ENCODE measurements at regions not wholly inside any gene's neighbourhood (a gene's known extent, or its start where the extent isn't known, plus 50 kb on each side); places are given as distances from the start of the nearest gene placed in this dataset.

DNA sequence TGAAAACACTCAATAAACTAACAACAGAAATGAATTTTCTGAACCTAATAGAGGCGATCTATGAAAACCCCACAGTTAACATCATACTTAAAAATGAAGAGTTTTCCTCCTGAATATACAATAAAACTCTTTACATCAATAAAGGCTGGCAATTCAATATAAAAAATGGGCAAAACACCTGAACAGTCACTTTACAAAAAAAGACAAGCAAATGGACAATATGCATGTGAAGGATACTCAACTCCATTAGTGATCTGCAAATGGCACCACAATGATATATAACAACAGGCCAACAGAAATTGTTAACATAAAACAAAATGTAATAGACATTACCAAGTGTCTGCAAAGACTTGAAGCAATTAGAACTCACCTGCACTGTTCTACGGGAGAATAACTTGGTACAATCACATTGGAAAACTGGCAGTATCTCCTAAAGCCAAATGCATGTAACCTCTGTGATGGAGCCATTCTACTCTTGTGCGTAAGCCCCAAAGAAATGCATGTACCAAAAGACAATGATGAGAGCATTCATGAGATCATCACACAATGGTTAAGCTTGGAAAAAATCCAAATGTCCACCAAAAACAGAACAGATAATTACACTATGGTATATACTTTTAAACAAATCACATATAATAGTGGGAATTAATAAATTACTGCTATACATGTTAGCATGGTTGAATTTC, 433.4 kb upstream of the MAF start:
- H3K36me3 ChIP-seq (ENCODE audit: control insufficient read depth in 1 of 2, insufficient read depth in 2 of 2, low read length in 2 of 2) = no peaks in the 10 kb centered on the region
- no peak overlapping the region for H3K4ac ChIP-seq (ENCODE audit: low read depth, low read length)
- DNase-seq = no peak
- H2AK5ac ChIP-seq (ENCODE audit: low read length) = no peak overlapping the region
- H3K4me3 ChIP-seq (ENCODE audit: low read depth, low read length) = no peak overlapping the region
- H3K9ac ChIP-seq (ENCODE audit: low read length) = no peak overlapping the region
- no peak overlapping the region for H2BK120ac ChIP-seq (ENCODE audit: insufficient read depth, low read length, poor library complexity)
- no peaks in the 10 kb centered on the region for H3K79me1 ChIP-seq (ENCODE audit: low read length)
- no peak overlapping the region for H3K14ac ChIP-seq (ENCODE audit: low read length)
- no CpG with 5 or more reads among the region's 3 CpGs for WGBS (ENCODE audit: extremely low coverage, insufficient coverage, insufficient read length)
- no peak overlapping the region for H4K91ac ChIP-seq (ENCODE audit: low read depth, low read length)
- no peak overlapping the region for H2BK5ac ChIP-seq (ENCODE audit: low read depth, low read length, poor library complexity)
- H3K9me3 ChIP-seq (ENCODE audit: insufficient read depth, low read depth, low read length) = no peaks in the 10 kb centered on the region
- no peaks in the 10 kb centered on the region for H3K27me3 ChIP-seq (ENCODE audit: insufficient read depth, low read length)
- no peaks in the 10 kb centered on the region for H3K79me2 ChIP-seq (ENCODE audit: control insufficient read depth, insufficient read depth, low read length, poor library complexity)
- H2BK12ac ChIP-seq (ENCODE audit: low read length) = no peak overlapping the region
- no peaks in the 10 kb centered on the region for H3K4me1 ChIP-seq (ENCODE audit: control insufficient read depth in 1 of 2, insufficient read depth in 2 of 2, low read length in 2 of 2)
- H3K18ac ChIP-seq (ENCODE audit: low read length) = no peak overlapping the region
- H3K27ac ChIP-seq (ENCODE audit: low read depth, low read length) = no peak overlapping the region
- H3K4me2 ChIP-seq (ENCODE audit: low read length) = no peak overlapping the region
- no peak overlapping the region for H2AFZ ChIP-seq (ENCODE audit: insufficient read depth, low read length, poor library complexity)
- no peak overlapping the region for H3K23ac ChIP-seq (ENCODE audit: low read length)
- H4K12ac ChIP-seq (ENCODE audit: low read depth, low read length) = no peak overlapping the region
- H4K8ac ChIP-seq (ENCODE audit: low read depth, low read length) = no peak overlapping the region

DNA sequence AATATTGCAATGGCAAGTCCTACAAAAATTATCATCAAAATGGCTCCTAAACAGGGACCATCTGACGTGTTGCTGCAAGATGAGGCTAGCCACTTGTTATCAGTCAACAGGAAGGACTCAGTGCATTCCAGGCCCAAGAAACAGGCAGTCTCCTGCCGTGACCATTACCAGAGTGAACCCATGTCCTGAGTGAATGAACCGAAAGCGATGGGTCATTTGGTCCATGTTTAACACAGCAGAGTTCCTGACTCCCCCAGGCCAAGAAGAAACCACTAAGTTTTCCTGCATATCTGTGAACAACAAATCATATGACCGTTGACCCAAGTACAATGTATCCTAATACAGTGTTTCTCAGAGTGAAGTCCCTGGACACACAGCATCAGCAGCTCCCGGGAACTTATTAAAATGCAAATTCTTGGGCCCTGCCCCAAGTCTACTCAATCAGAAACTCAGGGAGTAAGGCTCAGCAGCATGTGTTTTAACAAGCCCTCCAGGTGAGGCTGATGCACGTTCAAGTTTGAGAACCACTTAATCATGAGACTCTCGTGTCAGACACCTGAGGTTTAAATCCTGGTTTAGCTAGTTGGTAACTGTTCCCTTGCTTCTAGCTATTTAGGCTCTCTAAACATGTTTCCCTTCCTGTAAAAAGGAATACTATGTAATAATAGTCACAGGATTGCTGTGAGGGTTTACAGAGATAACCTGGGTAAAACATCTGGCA, 429.4 kb upstream of the MAF start:
- Histone ChIP-seq H3K27ac (ENCODE audit: low read depth, low read length) (no peak overlapping the region), H3K9ac (ENCODE audit: low read length) (no peak overlapping the region), H3K4me3 (ENCODE audit: low read depth, low read length) (no peak overlapping the region), H4K91ac (ENCODE audit: low read depth, low read length) (no peak overlapping the region), H3K79me1 (ENCODE audit: low read length) (peaks cover 8% of the 10 kb centered on the region), H4K8ac (ENCODE audit: low read depth, low read length) (no peak overlapping the region), H3K4me2 (ENCODE audit: low read length) (no peak overlapping the region), H2BK5ac (ENCODE audit: low read depth, low read length, poor library complexity) (no peak overlapping the region), H3K4ac (ENCODE audit: low read depth, low read length) (no peak overlapping the region), H3K14ac (ENCODE audit: low read length) (no peak overlapping the region), H2BK12ac (ENCODE audit: low read length) (no peak overlapping the region), H3K4me1 (ENCODE audit: control insufficient read depth in 1 of 2, insufficient read depth in 2 of 2, low read length in 2 of 2) (peaks cover 3 to 7% of the 10 kb centered on the region in 2 experiments), H2AFZ (ENCODE audit: insufficient read depth, low read length, poor library complexity) (no peak overlapping the region), H3K79me2 (ENCODE audit: control insufficient read depth, insufficient read depth, low read length, poor library complexity) (no peaks in the 10 kb centered on the region), H3K18ac (ENCODE audit: low read length) (no peak overlapping the region), H3K9me3 (ENCODE audit: insufficient read depth, low read depth, low read length) (no peaks in the 10 kb centered on the region), H2BK120ac (ENCODE audit: insufficient read depth, low read length, poor library complexity) (no peak overlapping the region), H3K27me3 (ENCODE audit: insufficient read depth, low read length) (no peaks in the 10 kb centered on the region), H4K12ac (ENCODE audit: low read depth, low read length) (no peak overlapping the region), H3K23ac (ENCODE audit: low read length) (no peak overlapping the region), H2AK5ac (ENCODE audit: low read length) (no peak overlapping the region), H3K36me3 (ENCODE audit: control insufficient read depth in 1 of 2, insufficient read depth in 2 of 2, low read length in 2 of 2) (no peaks in the 10 kb centered on the region)
- WGBS (ENCODE audit: extremely low coverage, insufficient coverage, insufficient read length) = no CpG with 5 or more reads among the region's 8 CpGs
- no peak for DNase-seq

DNA sequence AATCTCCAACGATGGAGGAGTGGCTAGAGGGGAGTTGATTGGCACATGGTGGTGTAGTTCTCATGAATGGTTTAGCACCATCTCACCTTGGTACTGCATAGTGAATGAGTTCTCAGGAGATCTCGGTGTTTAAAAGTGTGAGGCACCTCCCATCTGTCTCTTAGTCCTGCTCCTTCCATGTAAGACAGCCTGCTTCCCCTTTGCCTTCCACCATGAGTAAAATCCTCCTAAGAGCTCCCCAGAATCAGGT, 428.8 kb upstream of the MAF start:
- WGBS (ENCODE audit: extremely low coverage, insufficient coverage, insufficient read length) = no CpG with 5 or more reads among the region's 2 CpGs
- Histone ChIP-seq H2BK120ac (ENCODE audit: insufficient read depth, low read length, poor library complexity) (no peak overlapping the region), H4K8ac (ENCODE audit: low read depth, low read length) (no peak overlapping the region), H3K27me3 (ENCODE audit: insufficient read depth, low read length) (no peaks in the 10 kb centered on the region), H3K4ac (ENCODE audit: low read depth, low read length) (no peak overlapping the region), H4K91ac (ENCODE audit: low read depth, low read length) (no peak overlapping the region), H3K79me2 (ENCODE audit: control insufficient read depth, insufficient read depth, low read length, poor library complexity) (no peaks in the 10 kb centered on the region), H2AFZ (ENCODE audit: insufficient read depth, low read length, poor library complexity) (no peak overlapping the region), H3K23ac (ENCODE audit: low read length) (no peak overlapping the region), H3K9ac (ENCODE audit: low read length) (no peak overlapping the region), H3K4me3 (ENCODE audit: low read depth, low read length) (no peak overlapping the region), H3K36me3 (ENCODE audit: control insufficient read depth in 1 of 2, insufficient read depth in 2 of 2, low read length in 2 of 2) (no peaks in the 10 kb centered on the region), H3K14ac (ENCODE audit: low read length) (no peak overlapping the region), H3K18ac (ENCODE audit: low read length) (no peak overlapping the region), H3K79me1 (ENCODE audit: low read length) (peaks cover 8% of the 10 kb centered on the region), H3K4me1 (ENCODE audit: control insufficient read depth in 1 of 2, insufficient read depth in 2 of 2, low read length in 2 of 2) (peaks cover 3 to 7% of the 10 kb centered on the region in 2 experiments), H2AK5ac (ENCODE audit: low read length) (no peak overlapping the region), H2BK5ac (ENCODE audit: low read depth, low read length, poor library complexity) (no peak overlapping the region), H3K4me2 (ENCODE audit: low read length) (no peak overlapping the region), H4K12ac (ENCODE audit: low read depth, low read length) (no peak overlapping the region), H3K9me3 (ENCODE audit: insufficient read depth, low read depth, low read length) (no peaks in the 10 kb centered on the region), H2BK12ac (ENCODE audit: low read length) (no peak overlapping the region), H3K27ac (ENCODE audit: low read depth, low read length) (no peak overlapping the region)
- DNase-seq = no peak

DNA sequence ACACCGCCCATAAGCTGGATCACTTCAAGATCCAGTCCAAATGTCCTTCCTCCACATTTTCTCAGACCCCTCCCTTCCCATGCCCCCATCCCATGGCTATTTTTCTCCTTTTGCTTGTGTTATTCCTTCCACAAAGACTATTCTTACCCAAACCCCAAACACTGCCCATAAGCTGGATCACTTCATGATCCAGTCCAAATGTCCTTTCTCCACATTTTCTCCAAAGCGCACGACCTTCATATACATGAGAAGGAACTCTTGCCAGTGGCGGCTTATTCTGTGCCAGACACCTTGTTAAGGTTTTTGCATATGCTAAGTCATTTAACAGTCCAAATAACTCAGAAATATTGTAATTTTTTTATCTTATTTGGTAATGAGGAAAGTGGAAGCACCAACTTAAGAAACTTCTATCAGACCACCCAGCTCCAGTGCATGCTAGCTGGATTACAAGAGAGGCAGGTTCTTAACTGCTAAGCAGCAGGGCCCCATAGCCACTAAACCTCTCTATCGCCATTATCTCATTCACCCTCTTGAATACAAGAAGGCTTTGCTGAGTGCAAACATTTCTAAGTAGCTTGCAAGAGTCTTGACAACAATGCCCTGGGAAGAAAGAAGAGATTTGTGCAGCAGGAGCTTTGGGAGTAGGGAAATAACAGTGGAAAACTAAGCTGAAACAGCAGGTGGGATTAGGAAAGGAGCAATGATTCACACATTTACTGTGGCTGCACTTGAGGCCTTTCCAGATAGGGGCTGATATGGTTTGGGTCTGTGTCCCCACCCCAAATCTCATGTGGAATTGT, 428.2 kb upstream of the MAF start:
- Histone ChIP-seq H3K23ac (ENCODE audit: low read length) (no peak overlapping the region), H3K9me3 (ENCODE audit: insufficient read depth, low read depth, low read length) (no peaks in the 10 kb centered on the region), H4K91ac (ENCODE audit: low read depth, low read length) (no peak overlapping the region), H2BK120ac (ENCODE audit: insufficient read depth, low read length, poor library complexity) (peak overlapping the region; percentile 30), H2AFZ (ENCODE audit: insufficient read depth, low read length, poor library complexity) (no peak overlapping the region), H3K14ac (ENCODE audit: low read length) (no peak overlapping the region), H3K4me1 (ENCODE audit: control insufficient read depth in 1 of 2, insufficient read depth in 2 of 2, low read length in 2 of 2) (peaks cover 4 to 8% of the 10 kb centered on the region in 2 experiments), H3K18ac (ENCODE audit: low read length) (no peak overlapping the region), H4K8ac (ENCODE audit: low read depth, low read length) (peak overlapping the region; percentile 37), H3K36me3 (ENCODE audit: control insufficient read depth in 1 of 2, insufficient read depth in 2 of 2, low read length in 2 of 2) (no peaks in the 10 kb centered on the region), H3K4ac (ENCODE audit: low read depth, low read length) (no peak overlapping the region), H3K4me2 (ENCODE audit: low read length) (no peak overlapping the region), H3K27ac (ENCODE audit: low read depth, low read length) (no peak overlapping the region), H3K79me1 (ENCODE audit: low read length) (peaks cover 8% of the 10 kb centered on the region), H3K9ac (ENCODE audit: low read length) (no peak overlapping the region), H2BK5ac (ENCODE audit: low read depth, low read length, poor library complexity) (no peak overlapping the region), H4K12ac (ENCODE audit: low read depth, low read length) (no peak overlapping the region), H2BK12ac (ENCODE audit: low read length) (peak overlapping the region; percentile 65), H2AK5ac (ENCODE audit: low read length) (no peak overlapping the region), H3K79me2 (ENCODE audit: control insufficient read depth, insufficient read depth, low read length, poor library complexity) (no peaks in the 10 kb centered on the region), H3K4me3 (ENCODE audit: low read depth, low read length) (no peak overlapping the region), H3K27me3 (ENCODE audit: insufficient read depth, low read length) (no peaks in the 10 kb centered on the region)
- WGBS (ENCODE audit: extremely low coverage, insufficient coverage, insufficient read length) = no CpG with 5 or more reads among the region's 5 CpGs
- no peak for DNase-seq

All from trophoblast cell (in vitro differentiated cells and primary cell).